ENCODE measurements at regions not wholly inside any gene's neighbourhood (a gene's known extent, or its start where the extent isn't known, plus 50 kb on each side); places are given as distances from the start of the nearest gene placed in this dataset.

DNA sequence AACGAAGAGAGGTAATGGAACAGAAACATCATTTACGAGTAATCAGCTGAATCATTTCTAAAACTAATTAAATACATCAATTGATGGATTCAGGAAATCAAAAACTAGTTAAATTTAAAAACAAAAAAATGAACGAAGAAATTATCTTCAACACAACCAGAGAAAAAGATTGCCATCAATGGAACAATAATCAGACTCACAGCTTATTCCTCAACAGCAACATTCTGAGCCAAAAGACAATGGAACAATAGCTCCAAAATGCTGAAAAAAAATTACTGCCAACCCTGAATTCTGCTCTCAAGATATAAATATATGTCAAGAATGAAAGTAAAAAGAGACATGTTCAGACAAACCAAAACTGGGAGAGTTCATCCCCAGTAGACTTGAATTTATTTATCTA, 65.5 kb upstream of the KLF3 start:
- no peak for DNase-seq (ENCODE audit: low read depth)

DNA sequence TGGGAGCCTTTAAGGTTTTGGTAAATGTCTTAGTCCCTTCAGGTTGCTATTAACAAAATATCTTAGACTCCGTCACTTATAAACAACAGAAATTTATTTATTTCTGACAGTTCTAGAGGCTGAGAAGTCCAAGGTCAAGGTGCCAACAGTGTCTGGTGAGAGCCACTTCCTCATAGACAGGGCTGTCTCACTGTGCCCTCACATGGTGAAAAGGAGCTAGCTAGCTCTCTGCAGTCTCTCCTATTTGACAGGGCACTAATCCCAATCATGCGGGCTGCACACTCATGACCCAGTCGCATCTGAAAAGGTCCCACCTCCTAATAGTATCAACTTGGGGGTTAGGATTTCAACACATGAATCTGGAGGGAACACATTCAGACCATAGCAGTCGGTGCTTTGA, 63.4 kb upstream of the KLF3 start:
- DNase-seq (ENCODE audit: low read depth) = no peak

DNA sequence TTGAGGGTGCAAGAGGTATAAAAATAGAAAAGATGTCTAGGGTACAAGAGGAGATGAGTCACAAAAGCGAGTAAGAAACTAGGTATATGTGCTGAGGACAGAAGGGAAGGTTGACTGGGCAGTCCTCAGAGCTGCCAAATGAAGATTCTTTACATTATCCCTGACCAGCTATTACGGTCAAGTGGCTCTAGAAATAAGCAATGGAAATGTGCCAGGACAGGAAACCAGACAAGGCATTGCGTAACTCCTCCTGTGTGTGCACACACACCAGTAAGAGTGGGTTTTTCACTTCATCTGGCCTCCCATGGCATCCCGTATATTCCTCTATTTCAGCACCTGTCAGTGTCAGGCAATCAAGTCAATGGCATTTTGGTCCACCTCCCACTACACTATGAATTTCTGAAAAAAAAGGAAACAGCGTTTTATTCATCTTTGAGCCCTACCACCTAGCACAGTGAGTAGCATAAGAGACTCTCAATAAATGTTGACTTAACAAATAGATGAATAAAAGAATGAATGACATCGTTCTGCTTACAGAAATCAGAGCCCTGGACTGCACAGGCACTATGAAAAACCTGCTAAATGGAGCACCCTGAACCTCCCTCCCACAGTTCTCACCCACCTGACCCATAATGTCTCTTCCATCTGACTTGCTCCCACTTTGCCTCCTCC, 62.6 kb upstream of the KLF3 start:
- DNase-seq (ENCODE audit: low read depth) = peak; percentile 42

DNA sequence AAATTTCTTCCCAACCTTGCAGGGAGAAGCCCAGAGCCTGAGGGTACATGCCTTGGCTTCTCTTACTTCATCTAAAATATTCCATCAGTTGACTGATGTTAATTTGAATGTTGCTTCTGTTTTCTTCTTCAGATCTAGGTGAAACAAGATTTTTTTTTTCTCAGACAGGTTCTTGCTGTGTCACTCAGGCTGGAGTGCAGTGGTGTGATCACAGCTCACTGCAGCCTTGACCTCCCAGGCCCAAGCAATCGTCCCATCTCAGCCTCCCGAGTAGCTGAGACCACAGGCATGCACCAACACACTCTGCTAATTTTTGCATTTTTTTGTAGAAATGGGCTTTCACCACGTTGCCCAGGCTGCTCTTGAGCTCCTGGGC, 62.1 kb upstream of the KLF3 start:
- no peak for DNase-seq (ENCODE audit: low read depth)

DNA sequence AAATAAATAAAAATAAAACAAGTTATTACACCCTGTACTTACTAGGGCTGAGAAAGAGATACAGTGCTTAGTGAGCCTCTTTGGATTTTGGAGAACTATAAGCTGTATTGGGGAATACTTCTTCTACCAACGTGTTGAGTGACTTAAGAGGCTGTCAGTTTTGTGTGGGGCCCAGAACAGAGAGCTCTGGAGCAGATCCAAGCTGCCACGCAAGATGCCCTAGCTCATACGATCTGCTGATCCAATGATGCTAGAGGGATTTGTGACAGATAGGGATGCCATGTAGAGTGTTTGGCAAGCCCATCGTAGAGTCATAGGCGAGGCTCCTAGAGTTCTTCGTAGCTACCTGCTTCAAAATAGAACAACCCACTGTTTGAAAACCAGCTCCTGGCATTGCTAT, 60.3 kb upstream of the KLF3 start:
- no peak for DNase-seq (ENCODE audit: low read depth)

DNA sequence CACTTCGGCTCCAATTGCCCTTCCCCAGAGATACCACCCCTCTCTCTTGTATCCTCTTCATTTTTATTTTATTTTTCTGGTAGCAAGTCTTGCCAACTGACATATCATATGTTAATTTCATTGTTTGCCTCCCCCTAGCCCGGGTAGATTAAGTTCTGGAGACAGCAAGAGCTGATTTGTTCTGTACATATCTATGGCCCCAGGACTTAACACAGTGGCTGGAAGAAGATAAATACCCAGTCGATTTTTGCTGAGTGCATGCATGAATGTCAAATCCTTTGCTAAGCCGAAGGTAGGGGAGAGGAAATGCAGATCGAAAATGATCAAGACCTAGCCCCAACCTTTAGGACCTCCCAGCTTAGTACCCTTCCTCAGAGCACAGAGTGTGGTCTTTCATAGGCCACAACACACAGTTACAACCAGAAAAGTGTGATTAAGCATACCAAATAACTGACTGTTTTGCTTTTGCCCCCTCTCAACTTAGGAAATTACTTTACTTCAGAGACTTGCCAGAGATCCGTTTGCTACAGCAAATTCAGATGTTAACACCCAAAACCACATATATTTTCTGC, 58.7 kb upstream of the KLF3 start:
- no peak for DNase-seq (ENCODE audit: low read depth)

DNA sequence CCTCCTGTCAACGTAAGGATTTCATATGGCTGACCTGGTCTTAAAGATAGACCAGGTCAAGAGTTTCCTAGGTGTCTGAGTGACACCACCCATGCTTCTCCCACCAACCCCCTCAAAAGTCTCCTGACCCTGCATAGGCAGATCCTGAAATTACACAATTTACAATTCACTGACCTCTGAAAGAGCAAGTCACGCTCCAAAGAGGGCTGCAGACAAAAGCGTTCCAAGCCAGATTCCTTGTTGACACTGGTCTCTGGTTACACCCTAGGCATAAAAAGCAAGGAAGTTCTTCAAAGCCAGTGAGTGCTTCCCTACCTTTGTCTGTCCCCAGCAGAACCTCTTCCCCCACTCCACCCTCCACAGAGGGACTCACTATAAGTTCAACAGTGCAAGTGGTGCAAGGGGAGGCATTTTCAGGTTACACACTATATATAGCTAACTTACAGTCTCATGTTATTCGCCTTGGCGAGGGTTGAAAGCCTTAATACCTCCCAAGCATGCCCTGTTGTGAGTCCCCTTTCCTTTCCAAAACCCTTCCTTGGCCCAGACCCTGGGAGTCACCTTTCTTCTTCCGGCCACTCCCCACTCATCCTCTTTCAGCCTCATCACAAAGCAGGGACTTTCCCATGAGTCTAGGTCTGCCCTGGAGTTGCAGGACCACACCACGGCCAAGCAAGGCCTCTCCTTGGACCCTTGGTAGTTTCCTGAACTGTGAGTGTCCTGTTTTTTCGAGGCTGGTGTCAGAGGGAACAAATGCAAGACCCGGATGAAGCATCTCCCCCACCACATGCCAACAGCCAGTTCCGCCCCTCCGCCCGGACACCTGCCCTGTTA, 58.0 kb upstream of the KLF3 start:
- DNase-seq (ENCODE audit: low read depth) = no peak

DNA sequence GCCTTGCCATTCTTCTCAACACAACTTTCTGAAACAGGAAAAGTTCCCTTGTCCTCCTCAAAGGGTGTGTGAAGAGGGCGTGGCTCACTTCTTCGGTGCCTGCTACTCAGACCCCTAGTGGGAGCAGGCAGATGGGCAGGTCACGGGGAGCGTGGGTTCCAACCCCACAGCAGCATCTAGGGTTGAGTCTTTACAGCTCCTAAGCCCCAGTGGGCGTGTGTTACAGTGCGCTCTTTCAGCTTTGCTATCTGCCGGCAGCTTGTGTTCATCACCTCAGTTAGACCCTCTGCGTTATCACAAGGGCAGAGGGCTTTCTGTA, 57.5 kb upstream of the KLF3 start:
- no peak for DNase-seq (ENCODE audit: low read depth)

DNA sequence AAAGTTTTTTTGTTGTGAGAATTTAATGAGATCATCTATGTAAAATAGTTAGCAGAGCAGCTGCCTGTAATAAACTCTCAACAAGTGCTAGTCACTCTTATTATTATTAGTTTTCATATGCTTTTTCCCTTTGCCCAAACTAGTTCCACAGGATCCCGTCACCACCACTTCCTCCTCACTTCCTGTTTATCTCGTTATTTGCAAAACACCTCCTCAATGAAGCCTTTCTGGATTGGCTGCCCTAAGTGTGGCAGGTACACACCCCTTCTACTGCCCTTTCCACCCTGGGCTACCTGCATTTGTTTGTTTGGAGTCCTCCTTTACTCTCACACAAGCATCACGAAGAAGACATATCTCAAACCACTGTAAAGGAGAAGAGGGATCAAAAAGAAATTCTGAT, 54.4 kb upstream of the KLF3 start:
- DNase-seq (ENCODE audit: low read depth) = no peak

DNA sequence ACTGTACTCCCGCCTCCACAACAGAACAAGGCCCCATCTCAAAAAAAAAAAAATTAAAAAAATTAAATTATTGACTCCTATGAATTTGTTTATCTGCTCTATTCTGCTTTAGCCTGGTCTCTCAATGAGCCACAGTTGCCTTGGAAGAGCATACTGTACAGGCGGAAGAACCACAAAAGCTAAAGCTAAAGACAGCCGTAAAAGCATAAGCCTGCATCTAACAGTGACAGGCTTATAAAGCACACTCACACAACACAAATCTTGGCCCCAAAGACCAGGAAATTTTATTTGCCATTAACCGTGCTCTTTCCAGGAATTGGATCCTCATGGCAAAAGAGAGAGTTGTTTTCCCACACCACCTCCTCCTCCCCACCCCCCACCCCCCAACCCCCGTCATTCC, 53.5 kb upstream of the KLF3 start:
- no peak for DNase-seq (ENCODE audit: low read depth)

DNA sequence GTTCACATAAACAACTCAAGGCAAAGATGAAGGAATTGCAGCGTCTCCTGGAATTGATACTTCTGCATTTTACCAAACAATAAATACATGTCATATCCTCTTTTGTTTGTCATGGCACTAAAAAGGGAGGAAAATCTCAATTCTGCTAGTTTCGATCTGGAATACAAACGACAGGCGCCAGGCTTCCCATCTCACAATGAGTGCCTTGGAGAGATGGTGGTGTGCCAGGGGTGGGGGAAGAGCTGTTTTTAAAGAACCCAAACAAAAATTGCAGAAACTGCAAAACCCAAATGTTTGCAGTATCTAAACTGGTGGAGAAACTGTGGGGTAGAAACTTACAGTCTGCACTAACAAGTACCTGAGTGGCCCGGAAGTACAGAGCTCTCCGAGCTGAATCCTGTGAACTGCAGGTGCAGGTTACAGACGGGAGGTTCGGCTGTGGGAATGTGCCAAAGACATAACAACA, 53.0 kb upstream of the KLF3 start:
- DNase-seq (ENCODE audit: low read depth) = no peak

DNA sequence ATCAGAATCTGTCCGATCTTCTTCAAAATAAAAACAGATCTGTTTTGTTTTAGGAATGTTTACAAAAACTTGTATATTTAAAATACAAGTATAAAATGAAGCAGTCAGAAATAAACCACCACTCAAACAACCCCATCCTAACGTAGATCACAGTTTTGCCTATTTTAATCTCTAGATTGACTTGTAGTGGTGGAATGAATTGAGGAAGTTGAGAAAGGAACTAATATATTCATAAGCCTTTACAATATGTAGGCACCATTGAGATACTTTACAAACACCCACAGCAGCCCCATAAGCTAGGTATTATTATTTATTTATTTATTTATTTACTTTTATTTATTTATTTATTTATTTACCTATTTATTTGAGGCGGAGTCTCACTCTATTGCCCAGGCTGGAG, 52.3 kb upstream of the KLF3 start:
- no peak for DNase-seq (ENCODE audit: low read depth)

DNA sequence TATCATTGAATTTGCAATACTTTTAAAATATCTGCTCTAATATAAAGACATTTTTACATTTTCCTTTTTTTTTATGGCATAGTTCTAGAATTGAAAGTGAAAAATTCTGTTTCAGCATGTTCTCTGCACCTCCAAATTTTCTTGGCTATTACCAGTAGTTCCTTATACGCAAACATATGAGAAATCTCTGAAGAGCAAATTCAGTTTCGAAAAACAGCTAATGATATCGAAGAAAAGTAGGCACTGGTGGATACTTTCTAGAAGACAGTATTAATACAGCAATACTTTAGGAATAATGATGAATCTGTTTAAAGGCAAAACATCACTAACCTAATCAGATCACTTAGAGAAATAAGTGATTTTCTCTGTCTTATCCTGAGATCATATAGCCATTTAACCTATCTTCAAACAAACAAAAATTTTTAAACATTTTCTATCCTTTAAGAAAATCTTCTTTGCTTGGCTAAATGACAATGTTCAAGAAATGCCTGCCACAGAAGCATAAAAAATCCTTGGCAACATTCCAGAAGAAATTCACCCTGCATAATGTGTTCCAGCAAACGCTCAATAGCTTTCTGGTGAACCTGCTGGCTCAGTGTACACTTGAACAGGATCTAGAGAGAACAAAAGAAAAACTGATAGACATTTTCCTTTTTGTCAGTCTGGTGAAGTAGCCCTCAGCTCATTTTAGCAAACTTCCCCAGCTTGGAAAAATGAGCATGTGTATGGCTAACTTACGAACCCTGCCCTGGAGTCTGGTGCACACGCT, 51.2 kb upstream of the KLF3 start:
- DNase-seq (ENCODE audit: low read depth) = no peak

Measured in fibroblast of the conjunctiva (primary cell).